Hematopoietic multipotent progenitor cell treated with erythropoietin and hydrocortisone succinate and interleukin-3 and kit ligand, for 4 days (in vitro differentiated cells): ENCODE measurements at regions not wholly inside any gene's neighbourhood (a gene's known extent, or its start where the extent isn't known, plus 50 kb on each side); places are given as distances from the start of the nearest gene placed in this dataset.
"Not testable (repeated sequence)": the region's sequence is repeated elsewhere in the genome, so short reads cannot be mapped to it uniquely, and the experiment has no call there.

Experiments
- DNase-seq: peaks from one replicate; pipeline ENCODE4 v3.0.0-alpha.2; 2015

DNA sequence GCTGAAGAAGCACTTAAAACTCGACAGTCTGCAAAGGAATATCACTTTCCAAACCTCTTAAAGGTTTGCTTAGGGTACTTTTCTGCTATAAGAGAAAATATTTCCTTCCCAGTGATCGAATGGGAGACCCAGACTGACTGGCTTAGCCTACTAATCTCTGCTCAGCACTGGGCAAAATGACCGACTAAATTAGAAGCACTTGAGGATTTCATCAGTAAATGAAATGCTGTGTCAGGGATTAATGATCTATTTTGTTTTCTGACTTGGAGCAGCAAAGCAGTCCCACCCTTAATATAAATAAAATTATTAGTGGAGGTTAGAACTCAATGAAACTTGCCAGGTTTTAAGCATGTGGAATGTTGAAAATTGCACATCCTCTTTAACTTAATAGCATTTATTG, 411.6 kb downstream of the NEBL start:
- no peak for DNase-seq

DNA sequence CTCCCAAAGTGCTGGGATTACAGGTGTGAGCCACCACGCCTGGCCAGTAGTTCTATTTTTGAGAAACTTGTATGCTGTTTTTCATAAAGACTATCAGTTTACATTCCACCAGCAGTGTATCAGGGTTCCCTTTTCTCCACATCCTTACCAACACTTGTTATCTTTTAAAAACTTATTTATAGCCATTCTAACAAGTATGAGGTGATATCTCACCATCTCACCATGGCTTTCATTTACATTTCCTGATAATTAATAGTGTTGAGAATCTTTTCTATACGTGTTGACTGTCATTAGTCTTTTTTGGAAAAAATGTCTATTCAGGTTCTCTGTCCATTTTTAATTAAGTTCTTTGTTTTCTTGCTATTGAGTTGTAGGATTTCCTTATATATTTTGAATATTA, 416.1 kb downstream of the NEBL start:
- no peak for DNase-seq

DNA sequence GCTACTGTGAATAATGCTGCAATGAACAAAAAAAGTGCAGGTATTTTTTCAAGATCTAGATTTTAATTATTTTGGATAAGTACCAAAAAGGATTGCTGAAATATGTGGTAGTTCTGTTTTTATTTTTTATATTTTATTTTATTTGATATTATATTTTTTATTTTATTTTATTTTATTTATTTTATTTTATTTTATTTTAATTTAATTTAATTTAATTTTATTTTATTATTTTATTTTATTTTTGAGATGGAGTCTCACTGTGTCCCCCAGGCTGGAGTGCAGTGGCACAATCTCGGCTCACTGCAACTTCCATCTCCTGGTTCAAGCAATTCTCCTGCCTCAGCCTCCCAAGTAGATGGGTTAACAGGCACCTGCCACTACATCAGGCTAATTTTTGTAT, 416.5 kb downstream of the NEBL start:
- not testable (repeated sequence) for DNase-seq

DNA sequence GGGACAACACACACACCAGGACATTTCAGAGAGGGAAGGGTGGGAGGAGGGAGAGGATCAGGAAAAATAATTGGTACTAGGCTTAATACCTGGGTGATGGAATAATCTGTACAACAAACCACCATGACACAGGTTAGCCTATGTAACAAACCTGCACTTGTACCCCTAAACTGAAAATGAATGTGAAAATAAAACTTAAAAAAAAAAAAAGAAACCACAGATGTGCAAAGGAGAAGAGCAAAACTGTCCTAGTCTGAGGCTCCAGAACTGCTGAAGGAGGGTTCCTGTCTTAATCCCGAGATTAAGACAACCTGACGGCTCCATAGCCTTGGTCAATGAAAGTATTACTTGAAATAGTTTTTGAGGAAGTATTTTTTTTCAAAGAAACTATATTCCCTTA, 423.0 kb downstream of the NEBL start:
- no peak for DNase-seq

DNA sequence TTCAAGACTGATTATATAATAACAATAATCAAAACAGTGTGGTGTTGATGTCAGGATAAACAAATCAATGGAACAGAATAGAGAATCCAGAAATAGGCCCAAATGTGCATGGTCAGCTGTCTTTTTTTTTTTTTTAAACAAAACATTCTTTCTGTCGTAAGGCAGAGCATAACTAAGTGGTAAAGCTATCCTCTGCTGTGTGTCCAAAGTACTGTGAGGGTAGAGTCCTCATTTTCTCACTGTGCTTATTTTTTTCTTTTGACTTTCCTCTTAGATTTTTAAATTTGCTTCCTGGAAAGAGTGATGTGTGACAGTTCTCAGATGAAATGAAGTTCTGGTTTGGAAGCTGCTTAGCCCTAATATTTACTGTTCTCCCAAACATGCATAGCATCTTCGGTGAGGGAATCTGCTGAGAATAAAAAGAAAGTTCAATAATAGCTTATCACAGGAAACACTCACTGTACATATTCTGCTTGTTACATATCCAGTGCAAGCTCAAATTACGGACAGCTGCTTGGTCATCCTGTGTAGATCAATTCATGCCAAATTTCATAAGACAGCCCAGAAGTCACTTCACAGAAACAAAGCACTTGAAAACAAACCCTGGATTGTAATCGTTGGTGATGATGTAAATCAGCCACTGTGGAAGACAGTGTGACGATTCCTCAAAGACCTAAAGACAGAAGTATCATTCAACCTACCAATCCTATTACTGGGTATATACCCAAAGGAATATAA, 423.9 kb downstream of the NEBL start:
- DNase-seq, result no peak

DNA sequence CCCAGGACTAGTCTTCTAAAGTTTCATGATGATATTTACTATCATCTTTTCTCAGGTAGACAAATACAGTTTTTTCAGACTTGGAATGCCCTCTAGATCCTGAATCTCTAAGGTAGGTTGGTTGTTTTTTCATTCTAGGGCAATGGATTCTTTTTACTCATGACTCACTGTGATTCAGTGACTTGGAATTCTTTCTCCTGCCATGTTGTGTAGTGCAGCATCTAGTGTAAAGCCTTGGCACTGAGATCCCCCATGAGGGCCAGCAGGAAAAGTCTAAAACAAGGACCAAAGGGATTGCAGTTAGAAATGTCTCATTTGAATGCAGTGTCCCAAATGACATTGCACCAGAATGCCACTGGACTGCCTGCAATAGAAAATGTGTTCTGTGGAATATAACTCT, 430.4 kb downstream of the NEBL start:
- no peak for DNase-seq

DNA sequence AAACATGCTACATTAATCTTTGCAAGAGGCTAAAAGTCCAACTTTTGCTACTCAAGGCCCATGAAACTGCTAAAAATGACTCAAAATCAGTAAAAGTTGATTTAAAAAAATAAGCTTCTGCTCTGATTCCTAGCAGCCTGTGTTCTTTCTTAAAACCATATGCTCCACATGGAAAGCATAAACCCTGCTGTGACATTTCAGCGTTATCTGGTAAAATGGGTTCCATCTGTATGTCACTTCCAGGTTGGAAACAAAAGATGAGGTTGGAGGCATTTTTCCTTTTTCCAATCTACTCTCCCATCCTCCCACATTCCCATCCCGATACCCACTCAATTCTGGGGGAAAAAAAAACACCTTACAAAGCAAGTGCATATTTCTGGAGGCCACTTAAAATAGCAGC, 439.5 kb downstream of the NEBL start:
- no peak for DNase-seq

DNA sequence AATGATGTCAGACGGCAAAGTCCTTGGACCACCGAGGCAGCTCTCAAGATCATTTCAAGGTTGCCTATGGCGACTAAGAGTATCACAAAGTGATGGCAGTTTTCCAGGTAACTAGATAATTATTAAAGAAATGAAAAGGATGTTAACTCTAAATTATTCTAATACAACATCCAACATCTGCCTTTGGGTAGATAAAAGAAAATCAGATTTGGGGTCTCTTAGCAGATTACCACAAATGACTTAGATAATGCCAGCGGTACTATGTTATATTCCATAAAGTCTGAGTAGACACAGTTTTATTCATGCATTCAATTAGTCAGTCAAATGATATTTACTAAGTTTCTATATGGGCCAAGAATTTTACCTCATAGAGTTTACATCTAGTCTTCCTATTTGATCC, 441.3 kb downstream of the NEBL start:
- DNase-seq, result no peak

DNA sequence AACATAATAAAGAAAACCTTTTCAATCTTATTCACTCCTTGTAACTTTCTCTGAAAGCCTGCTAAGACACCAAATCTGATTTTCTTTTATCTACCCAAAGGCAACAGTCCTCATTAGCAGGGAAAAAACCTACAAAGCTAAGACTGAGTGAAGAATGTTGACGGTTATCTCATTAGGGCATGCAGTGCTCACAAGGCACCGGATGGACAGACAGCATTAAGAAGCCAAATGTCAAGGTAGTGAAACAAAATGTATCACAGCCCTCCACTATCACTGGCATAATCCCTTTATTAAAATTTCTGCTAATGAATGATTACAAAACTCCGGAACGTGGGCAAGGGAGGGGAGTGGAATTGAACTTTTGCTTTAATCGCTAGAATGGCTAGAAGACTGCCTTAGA, 442.8 kb downstream of the NEBL start:
- no peak for DNase-seq

DNA sequence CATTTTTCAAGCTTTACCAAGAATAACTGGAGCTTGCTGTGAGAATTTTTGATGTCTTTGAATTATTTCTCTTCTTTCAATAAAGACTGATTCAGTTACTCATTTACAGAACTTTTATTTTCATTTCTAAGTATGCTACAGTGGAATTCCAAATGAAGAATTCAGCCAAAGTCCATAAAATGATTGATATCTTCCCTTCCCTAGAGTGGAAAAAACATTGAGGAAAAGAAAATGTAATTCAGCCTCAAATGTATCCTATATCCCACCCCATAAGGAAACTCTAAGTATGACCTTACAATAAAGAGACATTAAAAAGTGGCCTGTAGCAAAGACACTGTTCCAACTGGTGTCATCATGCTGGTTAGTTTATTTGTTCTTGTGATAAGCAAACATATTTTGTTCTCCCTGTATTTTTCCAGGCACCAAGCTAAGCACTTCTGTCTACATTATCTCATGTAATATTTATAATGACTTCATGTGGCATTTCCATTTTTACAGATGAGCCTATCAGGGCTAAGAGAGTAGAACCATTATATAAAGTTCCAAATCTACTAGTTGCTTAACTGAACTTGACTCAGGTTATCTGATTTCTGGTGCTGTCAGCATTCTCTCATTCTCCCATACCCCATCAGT, 450.4 kb downstream of the NEBL start:
- DNase-seq, result no peak

DNA sequence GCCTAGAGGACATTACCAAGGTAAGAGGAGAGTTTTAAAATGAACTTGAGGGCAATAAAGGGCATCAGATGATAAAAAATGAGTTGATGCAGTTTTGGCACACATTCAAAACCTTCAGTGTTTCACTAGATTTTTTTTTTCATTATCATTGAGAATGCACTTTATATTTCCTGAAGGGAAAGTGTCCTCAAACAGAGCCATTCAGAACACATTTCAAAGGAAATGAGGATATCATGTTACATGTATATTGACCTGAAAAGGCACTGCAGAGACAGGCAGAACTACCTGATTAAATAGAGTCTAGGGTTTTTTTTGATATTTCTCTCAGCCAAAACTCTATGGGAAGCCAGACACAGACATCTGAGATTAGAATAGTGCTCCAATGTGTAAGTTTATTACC, 454.0 kb downstream of the NEBL start:
- no peak for DNase-seq

DNA sequence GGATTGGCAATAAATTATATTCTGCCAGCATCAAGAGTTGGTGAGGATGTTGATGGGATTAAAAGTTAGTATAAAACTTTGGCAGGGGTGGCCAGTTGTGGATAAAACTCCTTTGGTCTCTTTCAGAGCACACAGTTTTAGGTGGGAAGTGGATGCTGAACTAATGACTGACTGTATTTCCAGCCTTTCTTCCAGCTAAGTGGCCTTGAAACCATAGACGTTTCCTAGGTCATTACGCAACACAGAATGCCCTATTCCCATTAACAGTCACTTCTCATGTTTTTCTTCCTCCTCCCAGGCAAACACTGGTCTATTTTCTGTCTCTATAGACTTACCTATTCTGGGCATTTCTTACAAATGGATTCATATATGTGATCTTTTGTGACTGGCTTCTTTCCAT, 467.4 kb downstream of the NEBL start:
- DNase-seq, result no peak

DNA sequence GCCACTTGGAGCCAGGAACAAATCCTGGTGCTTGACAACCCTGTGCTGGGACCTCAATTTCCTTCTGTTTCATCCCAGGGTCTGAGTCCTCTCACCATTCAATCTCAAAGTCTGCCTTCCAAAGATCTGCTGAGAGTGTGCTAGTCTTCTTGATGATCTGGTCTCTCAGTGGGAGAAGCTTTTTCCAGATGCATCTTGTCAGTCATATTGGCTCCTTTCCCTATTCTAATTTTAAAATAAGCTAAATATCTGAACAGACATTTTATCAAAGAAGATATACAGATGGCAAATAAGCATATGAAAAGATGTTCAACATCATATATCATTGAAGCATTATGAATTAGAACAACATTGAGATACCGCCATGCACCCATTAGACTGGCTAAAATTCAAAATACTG, 469.3 kb downstream of the NEBL start:
- no peak for DNase-seq

DNA sequence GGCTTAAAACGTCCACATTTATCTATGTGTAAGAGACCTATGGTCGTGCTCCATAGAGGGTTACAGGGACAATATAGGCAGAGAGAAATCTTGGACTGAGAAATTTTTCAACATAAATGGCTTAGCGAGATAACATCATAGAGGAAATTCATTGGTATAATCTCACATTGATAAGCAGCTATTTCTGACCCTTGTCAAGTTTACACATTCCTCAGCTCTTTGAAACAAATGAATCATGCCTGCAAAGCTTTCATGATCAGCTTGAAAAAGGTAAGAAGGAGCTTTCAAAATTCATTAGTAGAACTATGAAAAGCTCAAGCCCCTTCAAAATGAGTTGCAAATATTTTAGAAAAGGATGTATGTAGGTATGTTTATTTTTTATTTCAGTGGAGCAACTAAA, 478.8 kb downstream of the NEBL start:
- no peak for DNase-seq

DNA sequence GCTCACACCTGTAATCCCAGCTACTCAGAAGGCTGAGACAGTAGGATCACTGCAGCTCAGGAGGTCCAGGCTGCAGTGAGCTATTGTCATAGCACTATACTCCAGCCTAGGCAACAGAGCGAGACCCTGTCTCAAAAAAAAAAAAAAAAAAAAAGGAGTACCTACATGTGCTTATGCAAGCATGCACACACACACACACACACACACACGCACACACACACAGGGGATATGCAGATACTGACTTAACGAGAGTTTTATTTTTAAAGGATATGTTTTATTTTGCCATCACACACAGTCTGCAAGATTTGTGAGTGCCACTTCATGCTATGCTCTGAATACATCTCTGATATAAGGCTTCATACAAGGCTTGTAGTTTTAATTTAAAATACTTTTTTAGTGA, 479.3 kb downstream of the NEBL start:
- no peak for DNase-seq

DNA sequence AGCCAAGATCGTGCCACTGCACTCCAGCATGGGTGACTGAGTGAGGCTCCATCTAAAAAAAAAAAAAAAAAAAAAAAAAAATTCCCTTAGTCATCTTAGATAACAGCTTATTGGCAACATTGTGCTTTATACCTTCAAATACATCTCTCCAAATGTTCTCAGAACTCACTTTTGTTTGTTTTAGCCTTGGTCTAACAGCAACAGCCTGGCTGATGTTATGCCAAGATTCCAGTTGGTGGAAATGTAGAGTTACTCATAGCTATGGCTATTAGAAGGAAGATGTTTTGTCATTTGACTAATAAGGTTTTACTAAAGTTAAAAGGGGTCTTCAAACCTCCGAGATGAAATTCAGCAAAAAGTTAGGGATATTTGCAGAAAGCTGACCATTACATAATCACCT, 481.4 kb downstream of the NEBL start:
- DNase-seq, result no peak

DNA sequence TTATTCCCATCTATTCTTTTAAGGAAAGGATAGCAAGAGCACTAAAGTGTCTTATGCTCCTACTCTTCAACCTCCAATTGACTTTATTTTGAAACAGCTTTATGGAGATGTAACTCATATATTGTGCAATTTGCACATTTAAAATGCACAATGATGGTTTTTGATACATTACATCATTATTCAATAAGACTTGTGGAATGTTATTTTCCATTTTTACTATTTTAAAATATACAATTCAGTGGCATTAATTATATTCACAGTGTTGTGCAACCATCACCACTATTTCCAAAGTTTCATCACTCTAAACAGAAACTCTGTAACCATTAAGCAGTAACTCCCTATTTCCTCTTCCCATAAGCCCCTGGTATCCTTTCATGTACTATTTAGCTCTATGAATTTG, 489.8 kb downstream of the NEBL start:
- peak; percentile 3 for DNase-seq

DNA sequence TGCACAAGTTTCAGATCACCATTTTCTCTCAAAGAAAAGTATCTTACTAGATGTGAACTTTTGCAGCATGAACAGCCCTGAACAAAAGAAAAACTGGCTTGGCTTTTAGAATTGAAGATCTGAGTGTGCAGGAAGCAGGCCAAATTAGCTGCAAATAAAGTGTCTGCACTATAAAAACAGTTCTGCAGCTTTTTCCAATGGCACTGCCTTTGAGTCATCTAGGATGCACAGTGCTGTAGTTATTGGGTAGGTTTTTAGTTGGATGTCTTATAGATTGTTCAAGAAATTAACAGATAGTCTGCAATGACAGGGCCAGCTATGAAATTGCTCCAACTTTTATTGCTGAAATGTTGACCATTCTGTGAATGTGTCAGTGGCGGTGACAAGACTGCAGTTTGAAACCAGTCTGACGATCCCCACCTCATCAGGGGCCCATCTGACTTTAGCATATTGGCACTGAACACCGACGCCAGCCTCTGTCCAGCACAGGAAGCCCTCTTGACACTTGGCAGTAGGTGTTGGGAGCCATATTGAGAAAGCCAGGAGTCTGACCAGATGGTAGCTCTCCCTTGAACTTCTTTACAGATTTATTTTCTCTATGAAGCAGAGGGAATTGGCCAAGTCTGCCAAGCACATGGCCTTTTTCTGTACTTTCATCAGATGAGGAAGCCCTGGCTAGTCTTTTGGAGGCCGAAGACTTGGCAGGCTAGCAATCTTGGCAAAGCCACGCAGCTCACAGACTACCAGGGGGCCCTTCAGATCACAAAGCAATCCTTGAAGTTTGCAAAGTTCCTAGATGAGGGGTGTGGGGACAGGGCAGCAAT, 490.6 kb downstream of the NEBL start:
- DNase-seq, result no peak

DNA sequence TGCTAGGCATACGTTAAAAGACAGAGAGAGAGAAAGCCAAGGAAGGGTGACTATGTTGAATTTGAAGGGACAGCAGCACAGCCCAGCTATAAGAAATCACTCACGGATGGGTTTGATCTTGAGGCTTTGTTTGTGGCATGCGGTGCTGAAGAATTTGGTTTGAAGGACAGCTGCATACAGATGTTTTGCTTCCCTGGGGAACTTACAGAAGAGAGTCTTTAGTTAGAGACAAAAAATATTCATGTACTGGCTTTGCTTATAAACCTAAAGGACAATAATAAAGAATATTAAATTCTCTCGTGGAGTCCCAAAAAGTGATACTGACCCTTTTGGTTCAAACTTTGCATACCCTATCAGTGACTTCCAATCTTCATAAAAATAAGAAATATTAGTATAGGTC, 491.4 kb downstream of the NEBL start:
- DNase-seq, result no peak

DNA sequence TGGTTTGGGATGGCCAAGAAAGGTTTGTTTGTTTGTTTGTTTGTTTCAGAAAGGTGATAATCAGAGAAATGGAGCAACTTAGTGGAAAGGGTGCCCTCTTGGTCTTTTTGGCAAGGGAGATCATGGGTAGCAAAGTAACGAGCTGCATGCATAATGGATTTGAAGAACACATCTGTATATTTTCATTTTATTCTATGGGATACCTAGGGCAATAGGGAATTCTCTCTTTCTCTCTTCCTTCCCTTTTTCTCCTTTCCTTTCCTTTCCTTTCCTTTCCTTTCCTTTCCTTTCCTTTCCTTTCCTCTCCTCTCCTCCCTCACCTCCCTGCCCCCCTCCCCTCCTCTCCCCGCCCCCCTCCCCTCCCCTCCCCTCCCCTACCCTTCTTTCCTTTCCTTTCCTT, 492.1 kb downstream of the NEBL start:
- DNase-seq, result no peak

DNA sequence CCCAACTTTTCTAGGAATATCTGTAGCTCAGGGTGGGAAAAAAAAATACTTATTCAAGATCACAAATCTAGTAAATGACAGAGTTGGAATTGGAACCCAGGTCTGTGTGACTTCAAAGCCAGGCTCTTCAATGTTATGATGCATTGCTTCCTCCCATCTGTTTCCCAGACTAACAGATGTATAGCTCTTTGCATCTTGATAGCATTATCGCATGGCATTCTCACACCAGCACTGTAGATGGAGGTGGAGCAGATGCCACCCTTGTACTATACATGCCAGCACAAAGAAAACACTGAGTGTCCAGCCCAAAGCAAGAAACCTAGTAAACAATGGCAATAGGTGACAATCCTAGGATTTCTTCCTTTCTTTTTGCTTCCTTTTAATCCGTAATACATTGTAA, 497.3 kb downstream of the NEBL start:
- DNase-seq, result no peak

DNA sequence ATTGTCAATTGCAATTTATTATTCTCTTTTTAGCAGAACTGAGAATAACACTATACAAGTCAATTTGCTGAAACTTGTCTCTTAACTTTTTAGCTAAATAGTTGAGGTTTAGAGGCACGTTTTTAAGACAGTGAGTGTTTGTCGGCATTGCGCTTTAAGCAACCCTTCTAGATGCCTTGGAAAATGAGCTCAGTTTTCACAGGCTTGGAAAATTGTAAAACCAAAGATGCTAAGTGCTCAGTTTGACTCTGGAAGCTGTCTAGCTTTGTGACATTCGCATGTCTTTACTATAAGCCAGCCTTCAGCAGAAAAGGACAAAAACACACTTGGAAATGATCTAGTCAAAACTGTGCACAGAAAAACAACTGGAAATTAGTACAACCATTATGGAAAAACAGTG, 500.4 kb downstream of the NEBL start:
- no peak for DNase-seq

DNA sequence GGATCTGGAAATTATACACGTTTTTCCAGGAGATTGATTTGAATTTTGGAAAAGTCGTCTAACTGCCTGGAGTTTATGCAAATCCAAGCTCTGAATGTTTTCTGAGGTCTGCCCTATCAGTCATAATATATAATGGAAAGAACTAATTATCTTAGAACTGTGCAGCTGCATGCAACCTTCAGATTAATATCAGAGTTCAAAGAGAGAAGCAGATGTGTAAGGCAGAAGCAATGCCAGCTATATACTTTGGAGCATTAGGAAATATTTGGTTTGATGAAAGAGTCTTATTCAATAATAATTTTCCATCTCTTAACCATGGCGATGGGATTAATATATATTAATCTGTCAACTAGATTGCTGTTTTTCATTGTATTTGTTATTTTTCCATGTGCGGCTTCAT, 500.9 kb downstream of the NEBL start:
- no peak for DNase-seq

DNA sequence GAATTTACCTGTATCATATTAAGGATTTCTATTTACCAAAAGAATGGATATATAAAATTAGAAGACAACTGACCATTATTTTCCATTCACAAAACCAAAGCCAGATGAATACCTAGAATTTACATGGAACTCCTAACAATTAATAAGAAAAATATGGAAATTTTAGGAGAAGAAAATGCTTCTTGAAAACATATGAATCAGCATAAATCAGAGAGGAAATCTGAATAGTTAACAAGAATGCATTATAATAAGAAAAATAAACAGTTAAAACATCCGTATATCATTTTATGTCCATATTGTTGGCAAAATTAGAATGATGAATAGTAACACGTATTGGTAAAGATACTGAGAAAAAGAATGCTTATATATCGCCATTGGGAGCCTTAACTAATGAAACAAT, 505.5 kb downstream of the NEBL start:
- no peak for DNase-seq
